A673 (cell line): ENCODE measurements at regions not wholly inside any gene's neighbourhood (a gene's known extent, or its start where the extent isn't known, plus 50 kb on each side); places are given as distances from the start of the nearest gene placed in this dataset.

Source experiments
- BruUV-seq: library from RNA; stranded (reverse); fragments of 400-500 nt; replicated peaks from 2 replicates; lab custom pipeline; 2021; lab: Mats Ljungman, UMichigan
- CTCF ChIA-PET: fragments of 300-600 bp; sonication (Branson Sonifier 250); formaldehyde crosslinking; loops from one replicate; lab custom pipeline; 2022; ENCODE audit warnings: antibody characterized with exemption; lab: Charles Lee
- POLR2A ChIA-PET: fragments of 300-600 bp; sonication (Branson Sonifier 250); formaldehyde crosslinking; loops from one replicate; lab custom pipeline; 2022; ENCODE audit warnings: antibody characterized with exemption; ENCODE audit not compliant: low non-redundant PET; lab: Charles Lee
- DNase-seq: peaks from one replicate; pipeline ENCODE4 v3.0.0-alpha.2; 2015; ENCODE audit warnings: low spot score
- H3K27ac ChIP-seq: fragments of 200-600 bp; sonication (generic); 2 replicates; pipeline ENCODE4 v1.5.1; 2016; ENCODE audit warnings: mixed run types, low read depth, mild to moderate bottlenecking, mixed read lengths, antibody characterized with exemption, low read length; ENCODE audit not compliant: poor library complexity, severe bottlenecking
- H3K27me3 ChIP-seq: fragments of 200-600 bp; sonication (generic); replicated peaks from 2 replicates; pipeline ENCODE4 v1.6.1; 2017; ENCODE audit warnings: mixed run types, low read depth, mild to moderate bottlenecking, mixed read lengths, antibody characterized with exemption, low read length; ENCODE audit not compliant: insufficient read depth, poor library complexity
- H3K36me3 ChIP-seq: fragments of 200-600 bp; sonication (generic); 2 replicates; pipeline ENCODE4 v1.6.1; 2016; ENCODE audit warnings: mixed run types, mild to moderate bottlenecking, mixed read lengths, antibody characterized with exemption, low read length; ENCODE audit not compliant: insufficient read depth, poor library complexity, severe bottlenecking
- H3K4me1 ChIP-seq: fragments of 200-600 bp; sonication (generic); 2 replicates; pipeline ENCODE4 v1.6.1; 2017; ENCODE audit warnings: mixed run types, mild to moderate bottlenecking, mixed read lengths, antibody characterized with exemption, low read length; ENCODE audit not compliant: insufficient read depth, poor library complexity, severe bottlenecking
- H3K4me3 ChIP-seq: fragments of 200-600 bp; sonication (generic); 2 replicates; pipeline ENCODE4 v1.5.1; 2016; ENCODE audit warnings: low read depth, mixed run types, mild to moderate bottlenecking, mixed read lengths, low read length; ENCODE audit not compliant: poor library complexity, severe bottlenecking
- H3K9me3 ChIP-seq: fragments of 200-600 bp; sonication (generic); 2 replicates; pipeline ENCODE4 v1.6.1; 2016; ENCODE audit warnings: mixed run types, low read depth, mild to moderate bottlenecking, mixed read lengths, antibody characterized with exemption, low read length; ENCODE audit not compliant: poor library complexity, severe bottlenecking
- CTCF ChIP-seq: fragments of 300-800, 200-600 bp; sonication (generic); conservative IDR thresholded peaks from 2 replicates; pipeline ENCODE4 v1.5.1; 2017; ENCODE audit warnings: low read depth, mild to moderate bottlenecking, antibody characterized with exemption, low read length, moderate library complexity, mixed read lengths
- EZH2 ChIP-seq: fragments of 200-600 bp; sonication (generic); IDR thresholded peaks from 2 replicates; pipeline ENCODE4 v1.6.1; 2017; ENCODE audit warnings: borderline replicate concordance, low read depth, mild to moderate bottlenecking, mixed read lengths, antibody characterized with exemption, low read length; ENCODE audit not compliant: poor library complexity, severe bottlenecking
- intact Hi-C: fragments of 100-400 bp; cut with micrococcal nuclease; formaldehyde crosslinking; loops from one replicate; pipeline ENCODE4 v1.10.0; 2022; ENCODE audit not compliant: unreplicated experiment

- Histone ChIP-seq H3K36me3 (no peaks in the 10 kb centered on the region), H3K4me1 (peaks cover 76% of the 10 kb centered on the region), H3K9me3 (no peaks in the 10 kb centered on the region), H3K27me3 (no peaks in the 10 kb centered on the region), H3K4me3 (peak overlapping the region; percentile 3), H3K27ac (peak overlapping the region; percentile 81)
- no TSS peak for BruUV-seq
- DNase-seq = peak; percentile 33
- intact Hi-C loops = loop anchor here (2.0 to 10.0 kb wide), 4 partner anchors 230 to 1408 kb away; no protein-coding TSS in a partner anchor
- CTCF ChIA-PET = interaction anchor here (1.0 kb wide), 1 partner anchor 229 kb away, joined by 3 read pairs; no protein-coding TSS in a partner anchor
- TF ChIP-seq EZH2 = no peak
- TF ChIP-seq CTCF = no peak
- POLR2A ChIA-PET = interaction anchor here (1.0 kb wide), 1 partner anchor 628 kb away, joined by 6 read pairs; no protein-coding TSS in a partner anchor
These were observed 253.5 kb downstream of the DCDC2C start for GRCh38 chr2:3956892-3957291.

GRCh38 chr2:3958465-3958864 is 255.1 kb downstream of the DCDC2C start:
- Histone ChIP-seq H3K4me3 (no peak overlapping the region), H3K27me3 (no peaks in the 10 kb centered on the region), H3K27ac (peak overlapping the region; percentile 61), H3K9me3 (no peaks in the 10 kb centered on the region), H3K36me3 (no peaks in the 10 kb centered on the region), H3K4me1 (peaks cover 76% of the 10 kb centered on the region)
- ChIA-PET CTCF (interaction anchor here (1.5 kb wide), 1 partner anchor 192 kb away, joined by 5 read pairs; no protein-coding TSS in a partner anchor), POLR2A (no interaction called here)
- BruUV-seq = no TSS peak
- intact Hi-C loops = loop anchor here (2.0 to 10.0 kb wide), 4 partner anchors 231 to 1406 kb away; no protein-coding TSS in a partner anchor
- DNase-seq = no peak
- TF ChIP-seq EZH2 = no peak

- Histone ChIP-seq H3K36me3 (no peaks in the 10 kb centered on the region), H3K4me1 (peaks cover 74% of the 10 kb centered on the region), H3K4me3 (no peak overlapping the region), H3K27me3 (no peaks in the 10 kb centered on the region), H3K27ac (peak overlapping the region; percentile 61), H3K9me3 (no peaks in the 10 kb centered on the region)
- intact Hi-C loops = loop anchor here (1.0 to 10.0 kb wide), 5 partner anchors 192 to 1406 kb away; no protein-coding TSS in a partner anchor
- BruUV-seq = no TSS peak
- POLR2A ChIA-PET = interaction anchor here (0.6 kb wide), 2 partner anchors 44 to 231 kb away, joined by 3 to 9 read pairs; no protein-coding TSS in a partner anchor
- CTCF ChIA-PET = interaction anchor here (0.6 to 2.2 kb wide), 9 partner anchors 15 to 1500 kb away, joined by 3 to 29 read pairs (median 7); no protein-coding TSS in a partner anchor
- no peak for DNase-seq
- TF ChIP-seq CTCF (no peak), EZH2 (no peak)
These were observed 255.6 kb downstream of the DCDC2C start for GRCh38 chr2:3958969-3959368.
